H1 (cell line): ENCODE measurements at regions not wholly inside any gene's neighbourhood (a gene's known extent, or its start where the extent isn't known, plus 50 kb on each side); places are given as distances from the start of the nearest gene placed in this dataset.

Source experiments
- CTCF ChIA-PET: fragments of 300-600 bp; sonication (Branson Sonifier 250); formaldehyde crosslinking; loops from one replicate; lab custom pipeline; 2021; ENCODE audit not compliant: partially characterized antibody; lab: Charles Lee
- POLR2A ChIA-PET: fragments of 300-600 bp; sonication (Branson Sonifier 250); formaldehyde crosslinking; loops from one replicate; lab custom pipeline; 2021; ENCODE audit warnings: inconsistent platforms; ENCODE audit not compliant: partially characterized antibody; lab: Charles Lee
- DNase-seq, 2 experiments: peaks; one replicate each; pipeline versions ENCODE4 v3.0.0 to v3.0.0-alpha.2; 2010 to 2022; ENCODE audit warnings: low spot score in 2 of 2, low read depth in 1 of 2, mixed read lengths in 1 of 2
- FAIRE-seq: peaks from 2 replicates; lab custom pipeline; 2011; peaks lifted over from hg19 to GRCh38; lab: Jason Lieb, UNC
- H2AFZ ChIP-seq: 2 replicates; pipeline ENCODE4 v1.8.1; 2012; ENCODE audit warnings: low read length, inconsistent platforms
- H2AK5ac ChIP-seq: 2 replicates; pipeline ENCODE4 v1.6.1; 2013; ENCODE audit warnings: low read depth, low read length
- H2BK120ac ChIP-seq: replicated peaks from 2 replicates; pipeline ENCODE3; 2013; ENCODE audit warnings: low read depth, low read length, inconsistent platforms
- H2BK12ac ChIP-seq: 2 replicates; pipeline ENCODE4 v1.6.1; 2013; ENCODE audit warnings: low read depth, low read length
- H2BK15ac ChIP-seq: 2 replicates; pipeline ENCODE4 v1.6.1; 2013; ENCODE audit warnings: low read length
- H2BK20ac ChIP-seq: 2 replicates; pipeline ENCODE4 v1.6.1; 2013; ENCODE audit warnings: low read length
- H2BK5ac ChIP-seq: 2 replicates; pipeline ENCODE4 v1.6.1; 2013; ENCODE audit warnings: low read depth, low read length
- H3K14ac ChIP-seq: 2 replicates; pipeline ENCODE4 v1.6.1; 2013; ENCODE audit warnings: inconsistent platforms; ENCODE audit not compliant: insufficient read length
- H3K18ac ChIP-seq: 2 replicates; pipeline ENCODE4 v1.6.1; 2013; ENCODE audit warnings: low read length; ENCODE audit errors: extremely low read depth
- H3K23ac ChIP-seq: 2 replicates; pipeline ENCODE4 v1.6.1; 2013; ENCODE audit warnings: inconsistent platforms; ENCODE audit not compliant: insufficient read length
- H3K23me2 ChIP-seq: 2 replicates; pipeline ENCODE4 v1.6.1; 2013; ENCODE audit warnings: low read depth, low read length
- H3K27ac ChIP-seq: 2 replicates; pipeline ENCODE4 v1.6.1; 2011; ENCODE audit warnings: low read depth, low read length, inconsistent platforms
- H3K27me3 ChIP-seq, 4 experiments: replicated peaks in 1 of 4; 1 replicate in 1 of 4; 2 replicates in 3 of 4; pipeline versions ENCODE4 v1.6.1 to v1.8.1; 2011 to 2013; ENCODE audit warnings: low read length in 3 of 4, mild to moderate bottlenecking in 3 of 4, inconsistent platforms in 2 of 4, mixed read lengths in 2 of 4, moderate library complexity in 1 of 4; ENCODE audit not compliant: control insufficient read depth in 3 of 4, insufficient read depth in 3 of 4; ENCODE audit errors: extremely low read depth in 1 of 4
- H3K36me3 ChIP-seq, 4 experiments: 2 replicates each; pipeline versions ENCODE4 v1.6.1 to v1.8.1; 2011 to 2013; ENCODE audit warnings: mild to moderate bottlenecking in 4 of 4, low read length in 3 of 4, moderate library complexity in 2 of 4, control low read depth in 1 of 4, inconsistent platforms in 1 of 4; ENCODE audit not compliant: insufficient read depth in 4 of 4, control insufficient read depth in 2 of 4
- H3K4ac ChIP-seq: replicated peaks from 2 replicates; pipeline ENCODE3; 2013; ENCODE audit warnings: low read length, low read depth, mixed read lengths, inconsistent platforms; ENCODE audit not compliant: insufficient read length
- H3K4me1 ChIP-seq, 4 experiments: replicated peaks in 1 of 4; 1 replicate in 1 of 4; 2 replicates in 3 of 4; pipeline versions ENCODE4 v1.6.1 to v1.8.1; 2011 to 2013; ENCODE audit warnings: low read length in 3 of 4, inconsistent platforms in 2 of 4, mixed read lengths in 1 of 4; ENCODE audit not compliant: insufficient read depth in 4 of 4, control insufficient read depth in 3 of 4
- H3K4me2 ChIP-seq, 2 experiments: 2 replicates each; pipeline versions ENCODE4 v1.6.1 to v1.8.1; 2011 to 2013; ENCODE audit warnings: low read depth in 2 of 2, low read length in 2 of 2, control low read depth in 1 of 2, inconsistent platforms in 1 of 2, mild to moderate bottlenecking in 1 of 2; ENCODE audit not compliant: insufficient read depth in 1 of 2
- H3K4me3 ChIP-seq, 4 experiments: fragments of 200-600, 300-600 bp in 1 of 4; sonication (generic), shearing (Covaris generic), sonication (Bioruptor Twin) in 1 of 4; 2 replicates each; pipeline versions ENCODE4 v1.5.1 to v1.8.1; 2011 to 2016; ENCODE audit warnings: low read length in 4 of 4, low read depth in 3 of 4, control low read depth in 2 of 4, inconsistent platforms in 2 of 4, mild to moderate bottlenecking in 2 of 4, mixed read lengths in 1 of 4, moderate library complexity in 1 of 4; ENCODE audit not compliant: insufficient read depth in 2 of 4; ENCODE audit errors: extremely low read depth in 1 of 4
- H3K56ac ChIP-seq: replicated peaks from 2 replicates; pipeline ENCODE3; 2013; ENCODE audit warnings: low read depth, mild to moderate bottlenecking, mixed read lengths, low read length, inconsistent platforms; ENCODE audit not compliant: insufficient read length
- H3K79me1 ChIP-seq: 2 replicates; pipeline ENCODE4 v1.6.1; 2013; ENCODE audit warnings: low read depth, low read length, control low read depth
- H3K79me2 ChIP-seq, 2 experiments: 2 replicates each; pipeline versions ENCODE4 v1.6.1 to v1.8.1; 2012 to 2013; ENCODE audit warnings: low read length in 2 of 2, mild to moderate bottlenecking in 2 of 2, inconsistent platforms in 1 of 2; ENCODE audit not compliant: insufficient read depth in 2 of 2, control insufficient read depth in 1 of 2
- H3K9ac ChIP-seq, 4 experiments: replicated peaks in 1 of 4; 1 replicate in 1 of 4; 2 replicates in 3 of 4; pipeline versions ENCODE4 v1.6.1 to v1.8.1; 2011 to 2013; ENCODE audit warnings: low read depth in 3 of 4, low read length in 3 of 4, control low read depth in 2 of 4, mild to moderate bottlenecking in 2 of 4, moderate library complexity in 2 of 4, inconsistent platforms in 1 of 4; ENCODE audit errors: extremely low read depth in 1 of 4
- H3K9me3 ChIP-seq, 2 experiments: 2 replicates each; pipeline versions ENCODE4 v1.6.1 to v1.8.1; 2012 to 2013; ENCODE audit warnings: mild to moderate bottlenecking in 2 of 2, moderate library complexity in 2 of 2, control low read depth in 1 of 2, inconsistent platforms in 1 of 2, low read depth in 1 of 2, low read length in 1 of 2, mixed read lengths in 1 of 2; ENCODE audit not compliant: insufficient read depth in 2 of 2
- H4K20me1 ChIP-seq, 2 experiments: replicated peaks in 1 of 2; 2 replicates each; pipeline versions ENCODE3 to v1.8.1; 2011 to 2013; ENCODE audit warnings: inconsistent platforms in 2 of 2, low read length in 2 of 2, mild to moderate bottlenecking in 1 of 2; ENCODE audit not compliant: insufficient read depth in 2 of 2, control insufficient read depth in 1 of 2
- H4K5ac ChIP-seq: 2 replicates; pipeline ENCODE4 v1.6.1; 2013; ENCODE audit warnings: low read length, low read depth, mixed read lengths, inconsistent platforms; ENCODE audit not compliant: insufficient read length
- H4K8ac ChIP-seq: 2 replicates; pipeline ENCODE4 v1.8.0; 2013; ENCODE audit warnings: mild to moderate bottlenecking, moderate library complexity, low read length, inconsistent platforms; ENCODE audit not compliant: insufficient read depth; ENCODE audit errors: extremely low read depth
- H4K91ac ChIP-seq: replicated peaks from 2 replicates; pipeline ENCODE3; 2013; ENCODE audit warnings: low read length, mixed read lengths, inconsistent platforms; ENCODE audit not compliant: insufficient read length
- CEBPB ChIP-seq: IDR thresholded peaks from 2 replicates; pipeline ENCODE4 v1.6.1; 2012; ENCODE audit warnings: low read depth, low read length
- CHD2 ChIP-seq: IDR thresholded peaks from 2 replicates; pipeline ENCODE4 v1.6.1; 2012; ENCODE audit warnings: low read length, improper control_type of control experiment
- CTBP2 ChIP-seq: IDR thresholded peaks from 2 replicates; pipeline ENCODE4 v1.7.0; 2011; ENCODE audit warnings: borderline replicate concordance, mild to moderate bottlenecking, moderate library complexity, mixed read lengths, low read length; ENCODE audit not compliant: insufficient read depth, insufficient read length
- KDM4A ChIP-seq: IDR thresholded peaks from one replicate; pipeline ENCODE4 v1.7.1; 2012; ENCODE audit warnings: low read depth, mild to moderate bottlenecking, moderate library complexity, low read length, inconsistent platforms; ENCODE audit not compliant: severe bottlenecking
- NANOG ChIP-seq: IDR thresholded peaks from 2 replicates; pipeline ENCODE4 v1.6.1; 2011; ENCODE audit warnings: low read length, low read depth, mild to moderate bottlenecking, inconsistent platforms; ENCODE audit not compliant: insufficient read depth, poor library complexity, severe bottlenecking
- RNF2 ChIP-seq: fragments of 200-900, 300-1000 bp; sonication (generic); IDR thresholded peaks from 2 replicates; pipeline ENCODE4 v1.7.1; 2016; ENCODE audit warnings: borderline replicate concordance, low read depth, mild to moderate bottlenecking, antibody characterized with exemption, low read length; ENCODE audit not compliant: poor library complexity, severe bottlenecking; ENCODE audit errors: missing control alignments
- SP2 ChIP-seq: IDR thresholded peaks from 2 replicates; pipeline ENCODE4 v1.6.1; 2012; ENCODE audit warnings: mild to moderate bottlenecking, low read length, inconsistent platforms
- YY1 ChIP-seq: IDR thresholded peaks from 2 replicates; pipeline ENCODE4 v1.6.1; 2011; ENCODE audit warnings: low read depth, mild to moderate bottlenecking, low read length
- WGBS, 2 experiments: shearing (Covaris generic) in 1 of 2; methylation state at CpG; one replicate each; pipeline versions ENCODE4 v1.1.6 to v1.1.7; 2013 to 2015; ENCODE audit warnings: low lambda C conversion rate in 2 of 2, mixed read lengths in 2 of 2, inconsistent platforms in 1 of 2, low coverage in 1 of 2, missing lambda C conversion rate in 1 of 2; ENCODE audit not compliant: insufficient replicate concordance in 2 of 2, insufficient coverage in 1 of 2, insufficient read length in 1 of 2; ENCODE audit errors: extremely low coverage in 1 of 2, missing lambda C conversion rate in 1 of 2; 5-methylcytosine and 5-hydroxymethylcytosine counted together
- TF ChIP-seq, protein P1 (sequence below), 3 experiments: IDR thresholded peaks; 1 replicate in 2 of 3; 2 replicates in 1 of 3; pipeline versions ENCODE4 v1.5.1 to v1.6.1; 2011; ENCODE audit warnings: low read length in 3 of 3, mild to moderate bottlenecking in 3 of 3, inconsistent platforms in 2 of 3, low read depth in 1 of 3, moderate library complexity in 1 of 3; ENCODE audit not compliant: insufficient read depth in 1 of 3; ENCODE audit errors: control extremely low read depth in 1 of 3

DNA sequence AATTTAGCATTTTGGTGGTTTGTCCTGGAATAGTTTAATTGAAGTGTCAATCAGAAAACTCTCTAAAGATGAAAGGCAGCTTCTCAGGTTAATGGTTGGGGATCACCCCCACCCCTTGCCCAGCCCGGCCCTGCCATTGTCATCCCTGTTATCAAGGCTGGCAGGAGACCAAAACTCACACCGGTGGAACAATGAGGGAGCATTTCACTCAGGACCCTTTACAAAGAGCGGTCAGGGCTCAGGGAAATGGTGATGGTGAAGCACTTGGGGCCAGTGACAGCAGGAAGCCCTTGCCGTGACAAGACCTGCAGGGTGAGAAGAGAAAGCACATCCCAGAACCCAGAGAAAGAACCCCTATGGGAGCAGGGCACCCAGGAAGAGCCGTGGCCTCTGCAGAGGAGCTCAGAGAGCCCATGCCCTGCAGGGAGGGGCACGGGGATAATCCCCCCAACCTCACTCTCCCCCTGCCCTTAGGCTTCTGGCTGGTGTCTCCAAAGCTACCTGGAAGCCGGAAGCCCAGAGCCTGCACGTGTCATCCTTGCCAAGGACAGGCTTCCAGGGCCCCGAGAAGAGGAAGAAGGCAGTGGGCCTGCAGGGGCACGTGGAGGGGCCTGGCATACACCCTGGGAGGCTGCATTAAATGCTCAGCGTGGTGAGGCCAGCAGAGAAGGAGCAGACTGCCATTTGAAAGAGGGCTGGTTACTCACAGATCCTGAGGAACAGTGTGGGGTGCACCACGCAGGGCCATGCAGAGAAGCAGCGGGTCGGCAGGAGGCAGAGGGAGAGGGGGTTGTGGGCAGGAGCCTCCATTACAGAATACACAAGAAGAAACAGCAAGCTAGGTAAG lies 80.6 kb upstream of the PRR20G start:
- H2BK120ac ChIP-seq: no peak overlapping the region
- no peaks in the 10 kb centered on the region for H3K79me1 ChIP-seq
- no peak overlapping the region for H3K18ac ChIP-seq
- H4K20me1 ChIP-seq: no peaks in the 10 kb centered on the region
- no peak overlapping the region for H3K56ac ChIP-seq
- no peak overlapping the region for H4K8ac ChIP-seq
- no peaks in the 10 kb centered on the region for H3K23me2 ChIP-seq
- H3K23ac ChIP-seq: no peak overlapping the region
- H2AFZ ChIP-seq: no peak overlapping the region
- H3K4me1 ChIP-seq: peaks cover 0 to 9% (median 0%) of the 10 kb centered on the region in 4 experiments; a peak in 2 of 7 replicates
- no peak overlapping the region for H3K14ac ChIP-seq
- no peaks in the 10 kb centered on the region; a peak in 1 of 7 replicates for H3K27me3 ChIP-seq
- CTCF ChIA-PET: interaction anchor here (0.8 to 2.8 kb wide), 4 partner anchors 16 to 87 kb away, joined by 3 to 11 read pairs (median 5); no protein-coding TSS in a partner anchor
- no peaks in the 10 kb centered on the region for H3K9me3 ChIP-seq
- FAIRE-seq: no peak
- no peaks in the 10 kb centered on the region; a peak in 2 of 8 replicates for H3K36me3 ChIP-seq
- no peak overlapping the region for H3K4ac ChIP-seq
- POLR2A ChIA-PET: no interaction called here
- no peak overlapping the region for H2BK15ac ChIP-seq
- no peaks in the 10 kb centered on the region for H3K79me2 ChIP-seq
- no peak for DNase-seq
- H4K5ac ChIP-seq: no peak overlapping the region
- H2BK12ac ChIP-seq: no peak overlapping the region
- no peak overlapping the region for H3K9ac ChIP-seq
- 69% methylated on average over 11 of the region's 14 CpGs; no CpG with 5 or more reads in 1 of the 2 experiments for WGBS, 2 experiments
- no peak overlapping the region for H3K4me2 ChIP-seq
- no peak overlapping the region for H3K27ac ChIP-seq
- no peak overlapping the region for H2BK5ac ChIP-seq
- H2AK5ac ChIP-seq: no peak overlapping the region
- H4K91ac ChIP-seq: no peak overlapping the region
- no peak overlapping the region for H3K4me3 ChIP-seq
- no peak overlapping the region for H2BK20ac ChIP-seq
- TF ChIP-seq NANOG: no peak
- no peak for TF ChIP-seq RNF2
- TF ChIP-seq CHD2: no peak
- TF ChIP-seq YY1: no peak
- TF ChIP-seq, protein P1, sequence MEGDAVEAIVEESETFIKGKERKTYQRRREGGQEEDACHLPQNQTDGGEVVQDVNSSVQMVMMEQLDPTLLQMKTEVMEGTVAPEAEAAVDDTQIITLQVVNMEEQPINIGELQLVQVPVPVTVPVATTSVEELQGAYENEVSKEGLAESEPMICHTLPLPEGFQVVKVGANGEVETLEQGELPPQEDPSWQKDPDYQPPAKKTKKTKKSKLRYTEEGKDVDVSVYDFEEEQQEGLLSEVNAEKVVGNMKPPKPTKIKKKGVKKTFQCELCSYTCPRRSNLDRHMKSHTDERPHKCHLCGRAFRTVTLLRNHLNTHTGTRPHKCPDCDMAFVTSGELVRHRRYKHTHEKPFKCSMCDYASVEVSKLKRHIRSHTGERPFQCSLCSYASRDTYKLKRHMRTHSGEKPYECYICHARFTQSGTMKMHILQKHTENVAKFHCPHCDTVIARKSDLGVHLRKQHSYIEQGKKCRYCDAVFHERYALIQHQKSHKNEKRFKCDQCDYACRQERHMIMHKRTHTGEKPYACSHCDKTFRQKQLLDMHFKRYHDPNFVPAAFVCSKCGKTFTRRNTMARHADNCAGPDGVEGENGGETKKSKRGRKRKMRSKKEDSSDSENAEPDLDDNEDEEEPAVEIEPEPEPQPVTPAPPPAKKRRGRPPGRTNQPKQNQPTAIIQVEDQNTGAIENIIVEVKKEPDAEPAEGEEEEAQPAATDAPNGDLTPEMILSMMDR (IDR thresholded peaks at IDR 0.05; ENCODE audit: control extremely low read depth in 1 of 3, insufficient read depth in 1 of 3, low read depth in 1 of 3, low read length in 3 of 3): no peak
- no peak for TF ChIP-seq CEBPB
- no peak for TF ChIP-seq CTBP2
- TF ChIP-seq KDM4A: no peak
- TF ChIP-seq SP2: no peak
